ENCODE measurements at regions not wholly inside any gene's neighbourhood (a gene's known extent, or its start where the extent isn't known, plus 50 kb on each side); places are given as distances from the start of the nearest gene placed in this dataset.
"Not testable (repeated sequence)": the region's sequence is repeated elsewhere in the genome, so short reads cannot be mapped to it uniquely, and the experiment has no call there.

- no peak for DNase-seq
Observed at GRCh38 chr20:12687476-12687875, 321.3 kb upstream of the SPTLC3 start.

GRCh38 chr20:12695937-12696336 is 312.8 kb upstream of the SPTLC3 start:
- no peak for DNase-seq

- DNase-seq: no peak
Observed at GRCh38 chr20:12698817-12699216, 310.0 kb upstream of the SPTLC3 start.

DNA sequence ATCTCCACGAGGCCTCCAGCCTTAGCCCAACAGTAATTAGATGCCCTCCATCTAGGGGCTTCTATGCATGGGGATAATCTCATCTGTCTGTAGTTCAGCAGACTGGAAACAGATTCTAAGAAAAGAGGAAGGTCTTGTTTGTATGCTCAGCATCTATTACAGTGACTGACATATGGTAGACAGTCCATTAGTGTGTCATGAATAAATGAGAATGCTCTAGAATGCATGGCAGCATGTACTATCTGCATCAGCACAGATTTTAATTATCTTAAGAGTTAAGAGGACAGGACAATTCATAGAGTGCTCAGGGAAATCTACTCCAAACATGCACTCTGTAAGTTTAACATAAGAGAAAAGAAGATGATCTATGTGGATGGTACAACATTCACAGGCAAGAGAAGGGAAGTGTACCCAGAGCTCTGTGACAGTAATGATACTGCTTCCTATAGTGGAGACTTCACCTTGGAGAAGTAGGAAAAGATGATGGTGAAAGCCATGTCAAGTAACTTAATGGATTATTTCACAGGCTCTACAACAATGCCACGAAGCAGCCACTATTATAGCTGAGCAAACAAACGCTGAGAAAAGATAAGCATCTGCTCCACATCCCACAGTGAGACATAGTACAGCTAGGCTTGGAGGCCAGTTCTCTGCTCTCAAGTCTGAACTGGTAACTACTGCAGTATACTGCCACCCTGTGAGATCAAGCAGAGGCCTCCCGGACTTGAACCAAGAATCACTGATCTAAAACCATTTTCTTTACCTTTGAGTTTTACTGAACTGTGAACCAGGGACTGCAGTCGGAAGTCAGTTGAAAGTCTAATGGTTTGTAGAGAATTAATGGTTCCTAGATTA is 309.2 kb upstream of the SPTLC3 start:
- no peak for DNase-seq

GRCh38 chr20:12700701-12701100 is 308.1 kb upstream of the SPTLC3 start:
- DNase-seq: no peak

DNA sequence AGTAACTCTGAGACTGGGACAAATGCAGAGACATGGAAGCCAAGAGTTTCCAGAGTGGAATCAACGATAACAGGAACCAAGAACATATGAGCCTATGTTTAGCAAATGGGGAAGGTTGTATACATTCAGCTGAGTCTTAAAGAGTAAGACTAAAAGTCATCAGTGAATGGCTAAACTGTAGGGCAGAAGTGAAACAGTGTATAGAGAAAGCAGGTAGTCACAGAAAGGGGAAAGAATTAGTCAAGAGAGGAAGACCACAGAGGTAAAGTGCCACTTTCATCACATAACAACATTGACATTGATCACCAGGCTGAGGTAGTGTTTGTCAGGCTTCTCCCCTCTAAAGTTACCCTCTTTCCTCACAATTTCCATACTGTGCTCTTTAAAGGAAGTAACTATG is 306.5 kb upstream of the SPTLC3 start:
- DNase-seq: no peak

DNA sequence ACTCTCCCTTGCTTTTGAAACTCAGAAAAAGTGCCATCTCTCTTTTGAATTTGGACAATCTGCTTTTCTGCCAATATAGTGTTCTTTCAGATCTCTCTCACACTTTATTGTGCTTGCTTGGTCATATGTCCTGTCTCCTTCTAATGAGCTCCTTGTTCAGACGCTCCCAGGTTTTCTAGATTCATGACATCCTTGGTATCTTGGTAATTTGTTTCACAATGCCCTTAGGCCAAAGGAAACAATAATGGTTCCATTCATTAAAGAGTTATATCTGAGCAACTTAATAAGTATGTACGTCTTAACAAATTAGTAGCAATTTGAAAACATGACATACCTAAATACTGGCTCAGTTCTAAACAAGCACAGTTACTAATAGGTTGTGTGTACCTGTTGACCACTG is 293.4 kb upstream of the SPTLC3 start:
- no peak for DNase-seq

- DNase-seq: no peak
Observed at GRCh38 chr20:12715991-12716680, 292.6 kb upstream of the SPTLC3 start.

DNA sequence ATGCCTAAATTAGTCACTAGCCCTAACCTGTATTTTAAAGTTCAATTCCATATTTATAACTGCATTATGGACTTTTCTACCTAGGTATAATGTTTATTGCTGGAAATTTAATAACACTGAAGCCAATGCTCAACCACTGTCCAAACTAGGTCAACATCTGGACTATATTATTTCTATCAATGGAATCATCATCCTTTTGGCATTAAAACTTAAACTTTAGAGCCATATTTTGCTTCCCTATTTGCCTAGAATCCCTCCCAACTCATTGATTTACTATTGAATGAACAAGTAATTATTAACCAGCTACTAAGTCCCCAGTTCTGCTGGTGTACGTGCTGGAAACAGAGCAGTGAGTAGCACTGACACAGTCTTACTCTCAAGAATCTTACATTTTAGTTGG is 291.7 kb upstream of the SPTLC3 start:
- DNase-seq: no peak

DNA sequence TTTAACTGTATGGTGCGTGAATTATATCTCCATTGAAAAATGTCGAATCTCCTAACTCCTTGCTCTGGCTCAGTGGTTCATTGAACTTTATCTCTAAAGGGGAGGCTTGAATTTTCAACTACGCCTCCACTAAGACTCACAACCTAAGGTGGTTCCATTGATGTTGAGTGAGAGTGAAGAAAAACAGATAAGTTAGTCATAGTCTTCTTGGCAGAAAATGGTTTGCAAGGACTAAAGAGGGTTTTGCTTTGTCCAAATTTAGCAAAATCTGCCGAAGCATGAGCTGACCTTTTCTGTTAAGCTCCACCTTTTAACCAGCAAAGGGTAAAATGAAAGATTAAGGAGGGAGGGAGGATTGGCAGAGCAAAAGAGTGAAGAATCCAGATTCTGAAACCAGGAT is 290.2 kb upstream of the SPTLC3 start:
- no peak for DNase-seq

GRCh38 chr20:12721636-12722035 is 287.1 kb upstream of the SPTLC3 start:
- no peak for DNase-seq

- DNase-seq: no peak
Observed at GRCh38 chr20:12722091-12722490, 286.7 kb upstream of the SPTLC3 start.

- DNase-seq: no peak
Observed at GRCh38 chr20:12723811-12724210, 285.0 kb upstream of the SPTLC3 start.

DNA sequence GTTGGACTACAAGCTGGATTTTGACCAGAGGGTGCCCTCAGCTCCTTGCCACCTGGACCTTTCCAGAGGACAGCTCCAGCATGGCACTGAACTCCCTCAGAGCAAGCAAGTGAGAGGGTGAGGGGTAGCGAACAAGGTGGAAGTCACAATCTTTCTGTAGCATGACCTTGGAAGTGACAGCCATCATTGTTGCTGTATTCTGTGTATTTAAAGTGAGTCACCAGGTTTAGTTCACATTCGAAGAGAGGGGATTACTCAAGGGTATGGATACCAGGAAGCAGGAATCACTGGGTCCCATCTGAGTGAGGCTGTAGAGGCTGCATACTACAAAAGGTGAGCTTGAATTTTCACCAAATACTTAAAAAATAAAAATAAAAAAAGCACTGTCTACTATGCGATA is 280.0 kb upstream of the SPTLC3 start:
- DNase-seq: no peak

DNA sequence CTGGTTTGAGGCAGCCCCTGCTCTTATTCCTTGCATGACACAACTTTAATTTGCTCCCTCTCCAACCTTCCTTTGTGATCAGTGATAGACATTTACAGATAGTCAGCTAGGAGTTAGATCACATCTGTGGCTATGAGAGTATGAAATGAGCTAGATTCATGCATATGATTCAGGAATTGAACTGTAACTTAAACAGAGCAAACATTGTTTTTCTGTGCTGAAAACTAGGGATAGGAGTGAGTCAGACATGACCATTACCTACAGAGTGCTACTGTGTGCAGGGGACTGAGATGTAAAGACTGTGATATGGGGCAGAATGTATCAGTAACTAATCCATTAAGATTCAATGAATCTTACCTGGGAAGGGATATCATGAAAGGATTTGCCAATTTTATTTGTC is 279.4 kb upstream of the SPTLC3 start:
- no peak for DNase-seq

DNA sequence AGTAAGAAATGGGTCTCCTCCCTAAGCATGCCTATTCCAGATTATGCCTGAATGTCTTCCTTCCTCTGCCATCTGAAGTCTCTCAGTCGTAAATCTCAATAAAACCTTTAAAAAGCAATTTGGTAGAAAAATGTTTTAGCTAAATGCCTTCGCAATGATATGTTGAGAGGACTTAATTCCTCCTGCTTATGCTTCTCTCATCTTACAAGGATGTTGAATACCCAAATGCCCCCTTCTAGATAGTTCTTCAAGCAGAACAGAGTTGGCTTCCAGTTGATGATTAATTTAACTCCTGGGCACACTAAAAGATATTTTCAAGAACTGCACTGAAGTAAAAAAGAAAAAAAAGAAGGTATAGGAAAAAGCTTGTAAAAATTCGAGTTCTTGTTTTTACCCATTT is 275.0 kb upstream of the SPTLC3 start:
- no peak for DNase-seq

DNA sequence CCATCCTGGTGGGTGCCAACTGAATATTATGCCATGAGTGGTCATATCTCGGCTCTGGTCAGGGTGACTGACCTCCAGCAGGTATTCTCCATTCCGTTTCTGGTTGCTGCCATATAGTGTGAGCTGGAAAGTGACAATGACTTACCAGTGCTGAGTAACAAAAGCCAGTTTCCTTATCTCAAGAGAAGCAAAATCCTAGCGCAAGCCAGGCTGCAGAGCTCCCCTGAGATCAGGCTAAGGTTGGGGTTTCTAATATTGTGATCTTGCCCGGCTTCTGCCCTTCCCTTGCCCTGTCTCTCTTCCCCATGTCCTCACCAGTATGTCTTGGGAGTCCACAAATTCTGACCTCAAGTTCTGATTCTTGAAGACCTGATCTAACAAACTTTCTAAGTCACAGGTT is 271.3 kb upstream of the SPTLC3 start:
- no peak for DNase-seq

DNA sequence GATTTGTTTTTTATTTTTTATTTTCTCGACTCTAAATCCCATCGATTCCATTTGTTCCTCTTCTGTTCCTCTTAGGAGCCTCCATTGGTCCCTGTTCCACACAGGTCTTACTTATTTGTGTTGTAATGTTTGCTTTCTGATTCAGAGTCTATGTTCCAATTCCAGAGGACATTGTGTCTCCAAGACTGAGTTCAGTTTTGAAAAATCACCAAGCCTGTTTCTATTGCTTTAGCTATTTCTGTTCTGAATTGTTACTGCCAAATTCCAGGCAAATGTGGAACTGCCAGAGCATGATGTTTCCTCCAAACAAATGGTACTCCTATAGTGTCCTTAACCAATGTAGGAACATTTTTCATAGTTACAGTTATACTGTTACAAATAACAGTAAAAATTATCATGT is 270.9 kb upstream of the SPTLC3 start:
- DNase-seq: no peak

DNA sequence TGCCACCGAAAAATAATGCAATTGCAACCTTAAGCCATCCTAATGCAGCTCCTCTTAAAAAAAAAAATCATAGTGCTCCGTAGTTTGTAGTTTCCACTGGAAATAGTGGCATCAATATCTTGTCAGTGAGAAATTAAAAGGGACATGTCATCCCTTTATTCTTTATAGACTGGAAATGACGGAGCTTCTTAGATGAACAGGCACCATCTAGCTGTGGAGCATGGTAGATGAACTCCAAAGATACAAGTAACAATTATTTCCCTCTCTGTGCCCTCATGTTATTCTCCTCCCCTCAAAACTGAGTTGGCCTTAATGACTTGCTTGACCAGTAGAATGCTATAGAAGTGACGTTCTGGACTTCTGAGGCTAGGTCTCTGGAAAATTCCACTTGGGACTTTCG is 268.1 kb upstream of the SPTLC3 start:
- no peak for DNase-seq

DNA sequence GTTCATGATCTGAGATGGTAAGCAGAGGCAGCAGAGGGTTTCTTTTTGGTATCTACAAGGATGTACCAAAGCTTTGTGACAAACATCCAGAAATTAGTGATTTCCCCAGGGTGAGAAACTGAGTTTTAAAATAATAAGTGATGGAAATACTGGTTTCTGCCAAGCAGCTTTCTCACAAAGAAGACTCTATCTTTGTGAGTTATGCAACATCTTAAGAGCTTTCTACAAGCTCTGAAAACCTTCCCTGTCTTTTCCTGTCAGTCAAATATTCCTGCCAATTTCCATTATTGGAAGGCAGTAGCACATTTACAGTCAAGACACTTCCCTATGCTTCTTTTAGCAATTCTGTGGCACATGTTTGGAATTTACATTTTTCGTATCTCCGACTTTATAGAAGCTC is 264.7 kb upstream of the SPTLC3 start:
- no peak for DNase-seq

DNA sequence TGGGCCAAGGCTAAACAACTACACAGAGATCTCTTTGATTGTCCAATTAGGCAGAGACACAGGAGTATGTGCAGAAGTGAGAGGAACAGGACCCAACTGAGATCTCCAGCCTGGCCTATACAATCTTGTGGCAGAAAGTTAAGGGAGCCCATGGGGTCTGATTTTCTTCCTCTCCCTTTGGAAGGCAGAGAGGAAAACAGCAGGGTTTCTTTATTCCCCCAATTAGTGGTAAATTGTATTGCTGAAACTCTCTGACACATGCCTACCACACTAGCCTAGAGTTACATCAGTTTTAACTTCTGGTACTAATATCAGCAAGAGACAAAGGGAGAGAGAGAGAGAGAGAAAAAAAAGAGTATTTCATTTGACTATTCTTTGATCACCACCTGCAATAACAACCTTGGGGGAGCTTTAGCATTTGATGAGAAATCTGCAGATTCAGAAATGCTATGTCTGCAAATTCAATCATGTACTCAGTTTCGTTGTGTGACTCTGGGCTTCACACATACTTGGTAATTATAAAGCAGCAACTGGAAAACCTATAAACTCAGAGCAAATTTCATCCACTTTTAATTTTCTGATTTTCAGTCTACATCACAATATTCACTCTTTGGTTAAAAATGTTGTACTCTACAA is 260.3 kb upstream of the SPTLC3 start:
- no peak for DNase-seq

- DNase-seq: no peak
Observed at GRCh38 chr20:12750221-12750620, 258.6 kb upstream of the SPTLC3 start.

GRCh38 chr20:12752900-12753693 is 255.7 kb upstream of the SPTLC3 start:
- DNase-seq: not testable (repeated sequence)

Data from inflammatory macrophage (primary cell).